ENCODE measurements at regions not wholly inside any gene's neighbourhood (a gene's known extent, or its start where the extent isn't known, plus 50 kb on each side); places are given as distances from the start of the nearest gene placed in this dataset.
"Not testable (repeated sequence)": the region's sequence is repeated elsewhere in the genome, so short reads cannot be mapped to it uniquely, and the experiment has no call there.

DNA sequence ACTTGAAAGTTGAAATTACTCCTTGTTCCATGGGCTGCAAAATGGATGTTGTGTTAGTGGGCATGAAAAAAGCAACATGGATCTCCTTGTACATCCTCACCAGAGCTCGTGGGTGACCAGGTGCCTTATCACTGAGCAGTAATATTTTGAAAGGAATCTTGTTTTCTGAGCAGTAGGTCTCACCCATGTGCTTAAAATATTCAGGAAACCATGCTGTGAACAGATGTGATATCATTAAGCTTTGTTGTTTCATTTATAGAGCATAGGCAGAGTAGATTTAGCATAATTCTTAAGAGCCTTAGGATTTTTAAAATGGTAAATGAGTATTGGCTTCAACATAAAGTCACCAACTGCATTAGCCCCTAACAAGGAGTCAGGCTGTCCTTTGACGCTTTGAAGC is 316.6 kb downstream of the TYW1 start:
- POLR2A ChIA-PET (ENCODE audit: unreplicated experiment), result no interaction called here
- TF ChIP-seq, protein P1, sequence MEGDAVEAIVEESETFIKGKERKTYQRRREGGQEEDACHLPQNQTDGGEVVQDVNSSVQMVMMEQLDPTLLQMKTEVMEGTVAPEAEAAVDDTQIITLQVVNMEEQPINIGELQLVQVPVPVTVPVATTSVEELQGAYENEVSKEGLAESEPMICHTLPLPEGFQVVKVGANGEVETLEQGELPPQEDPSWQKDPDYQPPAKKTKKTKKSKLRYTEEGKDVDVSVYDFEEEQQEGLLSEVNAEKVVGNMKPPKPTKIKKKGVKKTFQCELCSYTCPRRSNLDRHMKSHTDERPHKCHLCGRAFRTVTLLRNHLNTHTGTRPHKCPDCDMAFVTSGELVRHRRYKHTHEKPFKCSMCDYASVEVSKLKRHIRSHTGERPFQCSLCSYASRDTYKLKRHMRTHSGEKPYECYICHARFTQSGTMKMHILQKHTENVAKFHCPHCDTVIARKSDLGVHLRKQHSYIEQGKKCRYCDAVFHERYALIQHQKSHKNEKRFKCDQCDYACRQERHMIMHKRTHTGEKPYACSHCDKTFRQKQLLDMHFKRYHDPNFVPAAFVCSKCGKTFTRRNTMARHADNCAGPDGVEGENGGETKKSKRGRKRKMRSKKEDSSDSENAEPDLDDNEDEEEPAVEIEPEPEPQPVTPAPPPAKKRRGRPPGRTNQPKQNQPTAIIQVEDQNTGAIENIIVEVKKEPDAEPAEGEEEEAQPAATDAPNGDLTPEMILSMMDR (conservative IDR thresholded peaks at IDR 0.05; ENCODE audit: low read depth, low read length), result no peak
- TF ChIP-seq EZH2 (IDR thresholded peaks at IDR 0.05; ENCODE audit: low read length, unreplicated experiment) (no peak), EZH2phosphoT487 (IDR thresholded peaks at IDR 0.05; ENCODE audit: borderline replicate concordance, low read length) (no peak)
- Histone ChIP-seq H3K4me2 (ENCODE audit: low read length) (no peak overlapping the region), H3K4me1 (ENCODE audit: insufficient read depth, low read length) (no peaks in the 10 kb centered on the region), H3K79me2 (ENCODE audit: low read length) (no peaks in the 10 kb centered on the region), H3K27ac (ENCODE audit: low read length) (no peak overlapping the region), H3K4me3 (ENCODE audit: low read length) (no peak overlapping the region), H3K9ac (ENCODE audit: low read length) (no peak overlapping the region), H3K36me3 (ENCODE audit: low read depth, low read length) (peaks cover 36% of the 10 kb centered on the region), H4K20me1 (ENCODE audit: low read length) (no peaks in the 10 kb centered on the region), H3K9me2 (replicated peaks; ENCODE audit: low read length) (no peaks in the 10 kb centered on the region), H3F3A (ENCODE audit: low read length, unreplicated experiment) (no peaks in the 10 kb centered on the region), H3K9me3 (ENCODE audit: low read length) (no peaks in the 10 kb centered on the region), H3K27me3 (ENCODE audit: low read length) (no peaks in the 10 kb centered on the region), H2AFZ (ENCODE audit: low read length) (no peak overlapping the region)
- CTCF ChIA-PET, result no interaction called here
- DNase-seq (no peak), ATAC-seq (no peak)
- intact Hi-C loops (cut with micrococcal nuclease), result no loop called here
- BruUV-seq (replicated peaks), result no TSS peak

DNA sequence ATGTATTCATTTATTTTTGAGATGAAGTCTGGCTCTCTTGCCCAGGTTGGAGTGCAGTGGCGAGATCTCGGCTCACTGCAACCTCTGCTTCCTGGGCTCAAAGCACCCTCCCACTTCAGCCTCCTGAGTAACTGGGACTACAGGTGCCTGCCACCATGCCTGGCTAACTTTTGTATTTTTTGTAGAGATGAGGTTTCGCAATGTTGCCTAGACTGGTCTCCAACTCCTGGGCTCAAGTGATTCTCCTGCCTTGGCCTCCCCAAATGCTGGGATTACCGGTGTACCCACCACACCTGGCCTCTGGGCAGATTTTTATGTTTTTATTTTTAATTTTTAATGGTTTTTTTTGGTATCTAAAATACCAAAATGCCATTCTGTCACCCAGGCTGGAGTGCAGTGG is 320.3 kb downstream of the TYW1 start:
- H3F3A ChIP-seq (ENCODE audit: low read length, unreplicated experiment); intact Hi-C loops (cut with micrococcal nuclease); BruUV-seq (replicated peaks); POLR2A ChIA-PET (ENCODE audit: unreplicated experiment); H3K9ac ChIP-seq (ENCODE audit: low read length); H3K4me1 ChIP-seq (ENCODE audit: insufficient read depth, low read length); H3K27me3 ChIP-seq (ENCODE audit: low read length); H3K4me2 ChIP-seq (ENCODE audit: low read length); H2AFZ ChIP-seq (ENCODE audit: low read length); H4K20me1 ChIP-seq (ENCODE audit: low read length); H3K9me2 ChIP-seq (replicated peaks; ENCODE audit: low read length); H3K36me3 ChIP-seq (ENCODE audit: low read depth, low read length); CTCF ChIA-PET; H3K4me3 ChIP-seq (ENCODE audit: low read length); DNase-seq; ATAC-seq; H3K27ac ChIP-seq (ENCODE audit: low read length); H3K79me2 ChIP-seq (ENCODE audit: low read length); H3K9me3 ChIP-seq (ENCODE audit: low read length): not testable (repeated sequence)

DNA sequence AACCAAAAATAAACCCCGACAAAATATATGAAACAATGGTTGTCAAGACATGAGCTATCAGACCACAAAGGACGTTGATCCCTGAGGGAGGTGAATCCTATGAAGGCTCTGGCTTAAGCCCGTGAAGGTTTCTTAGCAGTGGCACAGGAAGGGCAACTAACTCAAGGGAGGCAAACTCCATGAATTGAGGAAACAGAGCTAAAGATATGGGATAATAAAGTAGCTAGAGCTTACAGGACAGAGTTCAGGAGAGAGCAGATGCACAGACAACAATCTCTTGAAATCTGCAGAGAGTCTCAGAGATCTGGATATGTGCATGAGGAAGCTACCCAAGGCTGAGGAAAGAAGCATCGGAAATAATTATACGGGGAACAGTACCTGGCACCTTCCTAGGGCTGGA is 331.6 kb downstream of the TYW1 start:
- H3K36me3 ChIP-seq (ENCODE audit: low read depth, low read length); H4K20me1 ChIP-seq (ENCODE audit: low read length); H3K9me2 ChIP-seq (replicated peaks; ENCODE audit: low read length); H3K9me3 ChIP-seq (ENCODE audit: low read length); H3K27me3 ChIP-seq (ENCODE audit: low read length); intact Hi-C loops (cut with micrococcal nuclease); H3F3A ChIP-seq (ENCODE audit: low read length, unreplicated experiment); H2AFZ ChIP-seq (ENCODE audit: low read length); H3K79me2 ChIP-seq (ENCODE audit: low read length); H3K4me2 ChIP-seq (ENCODE audit: low read length); CTCF ChIA-PET; BruUV-seq (replicated peaks); H3K4me1 ChIP-seq (ENCODE audit: insufficient read depth, low read length); H3K9ac ChIP-seq (ENCODE audit: low read length); H3K4me3 ChIP-seq (ENCODE audit: low read length); DNase-seq; ATAC-seq; H3K27ac ChIP-seq (ENCODE audit: low read length): not testable (repeated sequence)
- POLR2A ChIA-PET (ENCODE audit: unreplicated experiment), result interaction anchor here (0.6 kb wide), 1 partner anchor 333 kb away, joined by 3 read pairs; the partner anchor contains the start of gene SBDS

DNA sequence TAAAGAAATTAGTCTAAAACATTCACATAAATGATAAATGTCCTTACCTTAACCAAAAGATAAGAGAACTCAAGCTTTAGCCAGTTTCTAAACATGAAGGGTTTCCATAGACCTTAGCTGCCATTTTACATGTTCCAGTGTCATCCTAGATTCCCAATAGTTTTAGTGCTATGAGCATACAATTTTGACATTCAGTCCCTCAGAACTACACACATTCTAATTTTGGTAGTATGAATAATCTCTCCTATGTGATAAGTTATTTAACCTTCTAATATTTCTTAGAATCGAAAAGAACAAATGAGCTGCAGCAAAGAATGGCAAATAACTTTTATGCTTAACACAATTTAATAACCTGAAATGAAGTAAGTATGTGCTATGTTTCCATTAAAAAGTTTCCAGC is 338.5 kb downstream of the TYW1 start:
- H3K27ac ChIP-seq (ENCODE audit: low read length); H4K20me1 ChIP-seq (ENCODE audit: low read length); intact Hi-C loops (cut with micrococcal nuclease); H3K9me3 ChIP-seq (ENCODE audit: low read length); H3F3A ChIP-seq (ENCODE audit: low read length, unreplicated experiment); POLR2A ChIA-PET (ENCODE audit: unreplicated experiment); H3K79me2 ChIP-seq (ENCODE audit: low read length); ATAC-seq; H3K27me3 ChIP-seq (ENCODE audit: low read length); BruUV-seq (replicated peaks); CTCF ChIA-PET; H3K4me1 ChIP-seq (ENCODE audit: insufficient read depth, low read length); H3K36me3 ChIP-seq (ENCODE audit: low read depth, low read length); H3K4me3 ChIP-seq (ENCODE audit: low read length); DNase-seq; H3K4me2 ChIP-seq (ENCODE audit: low read length); H2AFZ ChIP-seq (ENCODE audit: low read length); H3K9me2 ChIP-seq (replicated peaks; ENCODE audit: low read length); H3K9ac ChIP-seq (ENCODE audit: low read length): not testable (repeated sequence)

DNA sequence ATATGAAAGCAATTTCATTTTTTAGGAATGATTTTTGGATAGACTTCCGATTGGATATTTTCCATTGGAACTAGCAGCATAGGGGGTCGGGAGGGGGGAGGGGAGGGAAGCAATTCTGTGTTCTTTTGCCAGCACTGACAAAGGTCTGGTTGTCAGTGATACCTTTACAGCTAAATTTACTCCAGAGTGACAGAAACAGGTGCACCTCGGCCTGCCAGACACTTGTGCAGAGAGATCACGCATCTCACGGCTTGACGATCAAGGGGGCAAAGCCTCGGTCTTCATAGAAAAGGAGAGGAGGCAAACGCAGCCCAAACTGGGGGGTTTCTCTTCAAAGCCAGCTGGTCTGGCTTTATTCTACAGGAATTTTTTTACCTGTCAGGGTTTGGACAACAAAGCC is 339.0 kb downstream of the TYW1 start:
- BruUV-seq (replicated peaks); H3F3A ChIP-seq (ENCODE audit: low read length, unreplicated experiment); H3K27me3 ChIP-seq (ENCODE audit: low read length); intact Hi-C loops (cut with micrococcal nuclease); H3K36me3 ChIP-seq (ENCODE audit: low read depth, low read length); CTCF ChIA-PET; H3K4me2 ChIP-seq (ENCODE audit: low read length); H3K27ac ChIP-seq (ENCODE audit: low read length); DNase-seq; H3K79me2 ChIP-seq (ENCODE audit: low read length); H3K4me1 ChIP-seq (ENCODE audit: insufficient read depth, low read length); H3K9ac ChIP-seq (ENCODE audit: low read length); H4K20me1 ChIP-seq (ENCODE audit: low read length); ATAC-seq; H2AFZ ChIP-seq (ENCODE audit: low read length); POLR2A ChIA-PET (ENCODE audit: unreplicated experiment); H3K9me3 ChIP-seq (ENCODE audit: low read length); H3K9me2 ChIP-seq (replicated peaks; ENCODE audit: low read length); H3K4me3 ChIP-seq (ENCODE audit: low read length): not testable (repeated sequence)

DNA sequence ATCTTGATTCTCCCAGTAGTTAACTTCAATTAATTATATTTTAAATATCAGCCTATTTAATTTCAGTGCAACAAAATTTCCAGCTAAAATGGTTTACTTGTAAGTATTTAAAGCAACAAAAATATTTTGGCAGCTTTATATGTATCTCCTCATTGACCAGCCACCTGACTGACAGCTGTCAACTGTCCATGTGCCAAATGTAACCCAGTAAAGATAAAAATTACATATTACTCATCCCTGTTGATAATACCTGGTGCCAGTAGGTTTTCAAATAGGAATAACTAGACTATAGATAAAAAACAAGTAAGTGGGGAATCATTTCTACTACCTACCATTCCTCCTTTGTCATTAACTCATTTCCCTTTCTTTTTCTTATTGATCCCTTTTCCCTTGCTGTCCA is 341.9 kb downstream of the TYW1 start:
- H3K27me3 ChIP-seq (ENCODE audit: low read length); H3K4me1 ChIP-seq (ENCODE audit: insufficient read depth, low read length); POLR2A ChIA-PET (ENCODE audit: unreplicated experiment); H3K4me3 ChIP-seq (ENCODE audit: low read length); CTCF ChIA-PET; H3K4me2 ChIP-seq (ENCODE audit: low read length); H3K36me3 ChIP-seq (ENCODE audit: low read depth, low read length); H3K9me2 ChIP-seq (replicated peaks; ENCODE audit: low read length); H3F3A ChIP-seq (ENCODE audit: low read length, unreplicated experiment); H3K9me3 ChIP-seq (ENCODE audit: low read length); H4K20me1 ChIP-seq (ENCODE audit: low read length); BruUV-seq (replicated peaks); H3K9ac ChIP-seq (ENCODE audit: low read length); DNase-seq; H2AFZ ChIP-seq (ENCODE audit: low read length); intact Hi-C loops (cut with micrococcal nuclease); H3K79me2 ChIP-seq (ENCODE audit: low read length); ATAC-seq; H3K27ac ChIP-seq (ENCODE audit: low read length): not testable (repeated sequence)
